ENCODE measurements at regions not wholly inside any gene's neighbourhood (a gene's known extent, or its start where the extent isn't known, plus 50 kb on each side); places are given as distances from the start of the nearest gene placed in this dataset.
"Not testable (repeated sequence)": the region's sequence is repeated elsewhere in the genome, so short reads cannot be mapped to it uniquely, and the experiment has no call there.

GRCh38 chr1:82154219-82154970, 353.7 kb downstream of the ADGRL2 start:
- DNase-seq: no peak

GRCh38 chr1:82153752-82154151, 353.0 kb downstream of the ADGRL2 start:
- DNase-seq: no peak

- DNase-seq: no peak
Observed at GRCh38 chr1:82153272-82153629, 352.5 kb downstream of the ADGRL2 start.

GRCh38 chr1:82152356-82153271, 351.9 kb downstream of the ADGRL2 start:
- DNase-seq: no peak

- DNase-seq: no peak
Observed at GRCh38 chr1:82145656-82146055, 344.9 kb downstream of the ADGRL2 start.

GRCh38 chr1:82143108-82143833, 342.5 kb downstream of the ADGRL2 start:
- no peak for DNase-seq

- DNase-seq: no peak
Observed at GRCh38 chr1:82141390-82141789, 340.7 kb downstream of the ADGRL2 start.

- no peak for DNase-seq
Observed at GRCh38 chr1:82139751-82140468, 339.2 kb downstream of the ADGRL2 start.

GRCh38 chr1:82136351-82136750, 335.6 kb downstream of the ADGRL2 start:
- not testable (repeated sequence) for DNase-seq

GRCh38 chr1:82125866-82126265, 325.1 kb downstream of the ADGRL2 start:
- DNase-seq: no peak

GRCh38 chr1:82125119-82125518, 324.4 kb downstream of the ADGRL2 start:
- DNase-seq: no peak

GRCh38 chr1:82121421-82121820, 320.7 kb downstream of the ADGRL2 start:
- DNase-seq: no peak

GRCh38 chr1:82116105-82116504, 315.4 kb downstream of the ADGRL2 start:
- no peak for DNase-seq

- DNase-seq: no peak
Observed at GRCh38 chr1:82114887-82115286, 314.2 kb downstream of the ADGRL2 start.

- DNase-seq: no peak
Observed at GRCh38 chr1:82110366-82111254, 309.9 kb downstream of the ADGRL2 start.

GRCh38 chr1:82108843-82109242, 308.1 kb downstream of the ADGRL2 start:
- DNase-seq: no peak

- no peak for DNase-seq
Observed at GRCh38 chr1:82106672-82107071, 305.9 kb downstream of the ADGRL2 start.

GRCh38 chr1:82099170-82099569, 298.4 kb downstream of the ADGRL2 start:
- DNase-seq: no peak

- DNase-seq: no peak
Observed at GRCh38 chr1:82094136-82094535, 293.4 kb downstream of the ADGRL2 start.

- no peak for DNase-seq
Observed at GRCh38 chr1:82091729-82092128, 291.0 kb downstream of the ADGRL2 start.

GRCh38 chr1:82091265-82091664, 290.5 kb downstream of the ADGRL2 start:
- no peak for DNase-seq

- DNase-seq: no peak
Observed at GRCh38 chr1:82090104-82090503, 289.4 kb downstream of the ADGRL2 start.

Data from activated gamma-delta T cell treated with Interleukin-2 at 50 U/mL for 16 hours (primary cell).